ENCODE measurements at regions not wholly inside any gene's neighbourhood (a gene's known extent, or its start where the extent isn't known, plus 50 kb on each side); places are given as distances from the start of the nearest gene placed in this dataset.

DNA sequence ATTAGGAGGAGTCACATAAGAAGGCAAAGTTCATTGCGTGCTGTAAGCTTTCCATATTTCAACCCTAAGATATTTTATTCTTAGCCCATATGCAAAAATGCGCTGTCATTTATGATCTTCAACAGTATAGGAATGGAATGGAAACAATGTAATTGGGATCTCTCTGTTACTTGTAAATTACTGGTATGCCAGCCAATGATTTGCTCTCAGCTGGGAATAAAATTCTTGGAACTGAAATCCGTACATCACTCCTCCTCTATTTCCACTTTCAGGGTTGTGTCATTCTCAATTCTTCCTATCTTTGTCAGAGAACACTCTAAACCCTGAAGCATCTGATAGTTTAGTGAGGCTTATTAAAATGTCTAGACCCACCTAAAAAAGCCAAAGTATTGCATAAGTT lies 80.7 kb upstream of the STEAP4 start:
- intact Hi-C loops (cut with DNase I, micrococcal nuclease): no loop called here
- Mint-ChIP-seq H3K36me3 (ENCODE audit: low read depth) (no peaks in the 10 kb centered on the region), H3K4me1 (ENCODE audit: low read depth) (peaks cover 4% of the 10 kb centered on the region)

DNA sequence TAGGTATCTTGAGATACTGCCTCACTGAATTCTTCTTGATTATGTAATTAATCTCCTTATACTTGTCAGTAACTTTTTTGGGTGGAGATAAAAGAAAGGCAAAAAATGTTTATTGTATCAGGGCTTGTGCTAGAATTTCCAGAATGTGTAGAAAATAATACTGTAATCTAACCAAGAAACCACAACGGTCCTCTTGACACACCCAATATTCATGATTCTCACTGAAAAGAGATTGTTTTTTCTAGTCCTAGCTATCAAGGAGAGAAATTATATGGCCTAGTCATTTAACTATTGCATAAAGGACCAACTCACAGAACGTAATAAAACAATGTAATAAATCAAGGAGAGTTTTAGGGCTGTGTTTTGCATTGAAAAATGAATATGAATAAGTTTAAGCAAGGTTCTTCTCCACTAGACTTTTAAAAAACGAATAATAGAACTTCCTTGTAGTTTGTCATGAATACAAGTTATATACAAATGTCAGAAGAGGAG lies 80.0 kb upstream of the STEAP4 start:
- no peaks in the 10 kb centered on the region for H3K27me3 ChIP-seq (ENCODE audit: control insufficient read depth in 1 of 2, insufficient read depth in 2 of 2, low read length in 2 of 2)
- H3K27ac ChIP-seq (ENCODE audit: low read depth in 1 of 2, low read length in 2 of 2): no peak overlapping the region
- DNase-seq: no peak
- no peak overlapping the region for H3K4me3 ChIP-seq (ENCODE audit: low read length)
- Mint-ChIP-seq H3K9me3 (no peaks in the 10 kb centered on the region), H3K4me1 (ENCODE audit: low read depth) (peaks cover 4% of the 10 kb centered on the region), H3K36me3 (ENCODE audit: low read depth) (no peaks in the 10 kb centered on the region), H3K27ac (no peak overlapping the region), H3K27me3 (no peaks in the 10 kb centered on the region), H3K4me3 (no peak overlapping the region)
- intact Hi-C loops (cut with DNase I, micrococcal nuclease): no loop called here
- no peaks in the 10 kb centered on the region for H3K4me1 ChIP-seq (ENCODE audit: insufficient read depth, low read length)
- no peak for TF ChIP-seq CTCF (IDR thresholded peaks at IDR 0.05)
- no peaks in the 10 kb centered on the region for H3K36me3 ChIP-seq (ENCODE audit: insufficient read depth, low read length)
- peaks cover 0 to 3% of the 10 kb centered on the region in 2 experiments for H3K9me3 ChIP-seq (ENCODE audit: control insufficient read depth in 1 of 2, insufficient read depth in 1 of 2, low read length in 2 of 2)
- ATAC-seq (ENCODE audit: poor library complexity): no peak
- ChIA-PET POLR2A (no interaction called here), CTCF (no interaction called here)

More for the DNA sequence above, 80.7 kb upstream of the STEAP4 start:
- DNase-seq (no peak), ATAC-seq (ENCODE audit: poor library complexity) (no peak)
- H3K27ac Mint-ChIP-seq: no peak overlapping the region
- Histone ChIP-seq H3K4me3 (ENCODE audit: low read length) (no peak overlapping the region), H3K4me1 (ENCODE audit: insufficient read depth, low read length) (no peaks in the 10 kb centered on the region), H3K27me3 (ENCODE audit: control insufficient read depth in 1 of 2, insufficient read depth in 2 of 2, low read length in 2 of 2) (no peaks in the 10 kb centered on the region), H3K27ac (ENCODE audit: low read depth in 1 of 2, low read length in 2 of 2) (no peak overlapping the region), H3K9me3 (ENCODE audit: control insufficient read depth in 1 of 2, insufficient read depth in 1 of 2, low read length in 2 of 2) (peaks cover 0 to 3% of the 10 kb centered on the region in 2 experiments), H3K36me3 (ENCODE audit: insufficient read depth, low read length) (no peaks in the 10 kb centered on the region)
- no peak for TF ChIP-seq CTCF (IDR thresholded peaks at IDR 0.05)
- no peaks in the 10 kb centered on the region for H3K27me3 Mint-ChIP-seq
- ChIA-PET CTCF (no interaction called here), POLR2A (no interaction called here)
- no peak overlapping the region for H3K4me3 Mint-ChIP-seq
- H3K9me3 Mint-ChIP-seq: no peaks in the 10 kb centered on the region

DNA sequence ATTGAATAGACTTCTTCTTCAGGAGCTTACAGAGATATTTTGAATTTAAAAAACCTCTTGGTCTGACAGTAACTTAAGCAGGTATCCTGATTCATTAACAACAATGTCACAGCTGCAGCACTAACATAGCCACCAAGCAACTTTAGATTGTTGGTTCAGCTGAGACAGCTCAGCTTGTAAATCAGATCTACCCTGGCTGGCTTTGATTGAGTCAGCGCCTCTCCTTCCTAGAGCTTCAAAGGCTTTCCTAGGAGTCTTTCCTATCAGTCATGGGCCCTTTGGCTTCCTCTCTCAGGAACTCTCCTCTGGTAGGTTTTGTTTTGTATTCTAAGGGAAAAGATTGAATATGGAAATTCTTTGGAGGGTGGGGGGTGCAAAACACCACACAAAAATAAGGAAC lies 70.7 kb upstream of the STEAP4 start:
- H3K4me1 ChIP-seq (ENCODE audit: insufficient read depth, low read length): no peaks in the 10 kb centered on the region
- no peak for TF ChIP-seq CTCF (IDR thresholded peaks at IDR 0.05)
- no peaks in the 10 kb centered on the region for H3K36me3 Mint-ChIP-seq (ENCODE audit: low read depth)
- ChIA-PET POLR2A (no interaction called here), CTCF (no interaction called here)
- ATAC-seq (ENCODE audit: poor library complexity): no peak
- no peak overlapping the region for H3K4me3 ChIP-seq (ENCODE audit: low read length)
- H3K27ac ChIP-seq (ENCODE audit: low read depth in 1 of 2, low read length in 2 of 2): no peak overlapping the region
- no peaks in the 10 kb centered on the region for H3K27me3 Mint-ChIP-seq
- no peaks in the 10 kb centered on the region for H3K4me1 Mint-ChIP-seq (ENCODE audit: low read depth)
- H3K9me3 ChIP-seq (ENCODE audit: control insufficient read depth in 1 of 2, insufficient read depth in 1 of 2, low read length in 2 of 2): no peaks in the 10 kb centered on the region
- H3K9me3 Mint-ChIP-seq: no peaks in the 10 kb centered on the region
- DNase-seq: no peak
- no peak overlapping the region for H3K27ac Mint-ChIP-seq
- H3K27me3 ChIP-seq (ENCODE audit: control insufficient read depth in 1 of 2, insufficient read depth in 2 of 2, low read length in 2 of 2): peaks cover 0 to 7% of the 10 kb centered on the region in 2 experiments
- intact Hi-C loops (cut with DNase I, micrococcal nuclease): no loop called here
- H3K4me3 Mint-ChIP-seq: no peak overlapping the region
- no peaks in the 10 kb centered on the region for H3K36me3 ChIP-seq (ENCODE audit: insufficient read depth, low read length)
